H9 (cell line): ENCODE measurements at regions not wholly inside any gene's neighbourhood (a gene's known extent, or its start where the extent isn't known, plus 50 kb on each side); places are given as distances from the start of the nearest gene placed in this dataset.

Experiments
- DNase-seq: peaks from one replicate; pipeline ENCODE4 v3.0.0-alpha.2; 2017
- H2AFZ ChIP-seq: one replicate; pipeline ENCODE4 v1.6.1; 2013; ENCODE audit warnings: mild to moderate bottlenecking, low read length, control low read depth, moderate library complexity
- H2AK5ac ChIP-seq: 2 replicates; pipeline ENCODE4 v1.6.1; 2013; ENCODE audit warnings: low read length, control low read depth, mixed read lengths; ENCODE audit not compliant: insufficient read length
- H2BK120ac ChIP-seq: one replicate; pipeline ENCODE4 v1.6.1; 2013; ENCODE audit warnings: low read depth, mild to moderate bottlenecking, low read length, control low read depth, inconsistent platforms; ENCODE audit not compliant: poor library complexity, severe bottlenecking
- H2BK12ac ChIP-seq: 2 replicates; pipeline ENCODE4 v1.6.1; 2013; ENCODE audit warnings: low read length, control low read depth, mixed read lengths, low read depth; ENCODE audit not compliant: insufficient read length
- H2BK15ac ChIP-seq: 2 replicates; pipeline ENCODE4 v1.6.1; 2013; ENCODE audit warnings: low read depth, low read length, control low read depth
- H2BK20ac ChIP-seq: one replicate; pipeline ENCODE4 v1.6.1; 2013; ENCODE audit warnings: low read depth, mild to moderate bottlenecking, low read length, control low read depth, inconsistent platforms; ENCODE audit not compliant: poor library complexity, severe bottlenecking
- H2BK5ac ChIP-seq: 2 replicates; pipeline ENCODE4 v1.6.1; 2013; ENCODE audit warnings: low read length, control low read depth, mixed read lengths; ENCODE audit not compliant: insufficient read length
- H3K14ac ChIP-seq: 2 replicates; pipeline ENCODE4 v1.6.1; 2013; ENCODE audit warnings: low read length, control low read depth; ENCODE audit not compliant: insufficient read depth
- H3K18ac ChIP-seq: 2 replicates; pipeline ENCODE4 v1.6.1; 2013; ENCODE audit warnings: low read depth, mild to moderate bottlenecking, mixed read lengths, low read length, control low read depth; ENCODE audit not compliant: insufficient read length
- H3K23ac ChIP-seq: 2 replicates; pipeline ENCODE4 v1.6.1; 2013; ENCODE audit warnings: low read length, control low read depth, mixed read lengths, low read depth; ENCODE audit not compliant: insufficient read length
- H3K23me2 ChIP-seq: 2 replicates; pipeline ENCODE4 v1.6.1; 2013; ENCODE audit warnings: low read depth, mild to moderate bottlenecking, mixed read lengths, low read length, control low read depth; ENCODE audit not compliant: insufficient read length, poor library complexity, severe bottlenecking
- H3K27ac ChIP-seq: 2 replicates; pipeline ENCODE4 v1.5.1; 2013; ENCODE audit warnings: low read length, control low read depth, mixed read lengths, low read depth; ENCODE audit not compliant: insufficient read length
- H3K27me3 ChIP-seq: 2 replicates; pipeline ENCODE4 v1.6.1; 2013; ENCODE audit warnings: low read length, control low read depth, inconsistent platforms; ENCODE audit not compliant: insufficient read depth
- H3K4ac ChIP-seq: 2 replicates; pipeline ENCODE4 v1.6.1; 2013; ENCODE audit warnings: low read depth, mild to moderate bottlenecking, control low read depth, inconsistent platforms, low read length, moderate library complexity
- H3K4me1 ChIP-seq: 2 replicates; pipeline ENCODE4 v1.6.1; 2013; ENCODE audit warnings: low read length, control low read depth, inconsistent platforms; ENCODE audit not compliant: insufficient read depth
- H3K4me2 ChIP-seq: 2 replicates; pipeline ENCODE4 v1.6.1; 2013; ENCODE audit warnings: low read length, control low read depth, mixed read lengths; ENCODE audit not compliant: insufficient read length, insufficient read depth
- H3K56ac ChIP-seq: 2 replicates; pipeline ENCODE4 v1.6.1; 2013; ENCODE audit warnings: low read depth, mild to moderate bottlenecking, mixed read lengths, low read length, control low read depth; ENCODE audit not compliant: insufficient read length
- H3K79me1 ChIP-seq: 2 replicates; pipeline ENCODE4 v1.6.1; 2013; ENCODE audit warnings: low read depth, mild to moderate bottlenecking, moderate library complexity, low read length, control low read depth, inconsistent platforms; ENCODE audit not compliant: insufficient read depth, poor library complexity, severe bottlenecking
- H3K79me2 ChIP-seq: 2 replicates; pipeline ENCODE4 v1.6.1; 2013; ENCODE audit warnings: low read length, control low read depth, inconsistent platforms; ENCODE audit not compliant: insufficient read depth
- H3K9ac ChIP-seq: 2 replicates; pipeline ENCODE4 v1.6.1; 2013; ENCODE audit warnings: low read length, control low read depth, mixed read lengths; ENCODE audit not compliant: insufficient read length; ENCODE audit errors: extremely low read depth
- H3K9me3 ChIP-seq: one replicate; pipeline ENCODE4 v1.6.1; 2013; ENCODE audit warnings: low read depth, low read length, inconsistent platforms; ENCODE audit not compliant: control insufficient read depth
- H3T11ph ChIP-seq: one replicate; pipeline ENCODE4 v1.6.1; 2013; ENCODE audit warnings: mild to moderate bottlenecking, low read length, control low read depth, inconsistent platforms
- H4K20me1 ChIP-seq: one replicate; pipeline ENCODE4 v1.6.1; 2013; ENCODE audit not compliant: control insufficient read depth, insufficient read length, insufficient read depth
- H4K5ac ChIP-seq: 2 replicates; pipeline ENCODE4 v1.6.1; 2013; ENCODE audit warnings: low read depth, mild to moderate bottlenecking, mixed read lengths, low read length, control low read depth; ENCODE audit not compliant: insufficient read length
- H4K8ac ChIP-seq: replicated peaks from 2 replicates; pipeline ENCODE4 v1.6.1; 2013; ENCODE audit warnings: low read length, control low read depth, mixed read lengths, low read depth; ENCODE audit not compliant: insufficient read length
- H4K91ac ChIP-seq: 2 replicates; pipeline ENCODE4 v1.6.1; 2013; ENCODE audit warnings: low read depth, mild to moderate bottlenecking, moderate library complexity, mixed read lengths, low read length, control low read depth; ENCODE audit not compliant: insufficient read length
- H3K27ac Mint-ChIP-seq, 3 experiments: 2 replicates in 2 of 3; 3 replicates in 1 of 3; pipeline ENCODE4 v1.8.0; 2020 to 2021; ENCODE audit warnings: mixed read lengths in 3 of 3, mild to moderate bottlenecking in 1 of 3, moderate library complexity in 1 of 3
- H3K27me3 Mint-ChIP-seq: 2 replicates; pipeline ENCODE4 v1.8.0; 2021; ENCODE audit warnings: low read depth, mild to moderate bottlenecking, moderate library complexity, mixed read lengths
- H3K36me3 Mint-ChIP-seq, 3 experiments: 2 replicates in 2 of 3; 3 replicates in 1 of 3; pipeline ENCODE4 v1.8.0; 2020 to 2021; ENCODE audit warnings: low read depth in 3 of 3, mixed read lengths in 3 of 3; ENCODE audit not compliant: insufficient read depth in 1 of 3
- H3K4me1 Mint-ChIP-seq, 2 experiments: 2 replicates each; pipeline ENCODE4 v1.8.0; 2020; ENCODE audit warnings: mixed read lengths in 2 of 2
- H3K4me3 Mint-ChIP-seq, 2 experiments: 2 replicates in 1 of 2; 3 replicates in 1 of 2; pipeline ENCODE4 v1.8.0; 2020 to 2021; ENCODE audit warnings: mild to moderate bottlenecking in 2 of 2, mixed read lengths in 2 of 2, moderate library complexity in 1 of 2
- H3K9me3 Mint-ChIP-seq, 2 experiments: 2 replicates in 1 of 2; 3 replicates in 1 of 2; pipeline ENCODE4 v1.8.0; 2020; ENCODE audit warnings: mild to moderate bottlenecking in 2 of 2, mixed read lengths in 2 of 2, moderate library complexity in 1 of 2
- WGBS: extraction: QIAGEN DNeasy Blood & Tissue Kit; methylation state at CpG from one replicate; pipeline ENCODE4 v1.1.7; 2013; ENCODE audit warnings: missing lambda C conversion rate, low lambda C conversion rate, mixed read lengths; ENCODE audit not compliant: insufficient read length; ENCODE audit errors: extremely low coverage; 5-methylcytosine and 5-hydroxymethylcytosine counted together
- TF ChIP-seq, protein P1 (sequence below): fragments of 200-600 bp; sonication (generic); conservative IDR thresholded peaks from 3 replicates; pipeline ENCODE4 v1.8.0; 2021; ENCODE audit warnings: antibody characterized with exemption, mild to moderate bottlenecking

- Histone ChIP-seq H2BK120ac (no peak overlapping the region), H3K23ac (no peak overlapping the region), H3K9ac (no peak overlapping the region), H3K27ac (no peak overlapping the region), H3K56ac (no peak overlapping the region), H3K4me1 (no peaks in the 10 kb centered on the region), H4K20me1 (no peaks in the 10 kb centered on the region), H2BK20ac (no peak overlapping the region), H2AK5ac (no peak overlapping the region), H3K23me2 (no peaks in the 10 kb centered on the region), H3K18ac (no peak overlapping the region), H3K9me3 (no peaks in the 10 kb centered on the region), H3K4me2 (no peak overlapping the region), H2BK15ac (no peak overlapping the region), H2BK5ac (no peak overlapping the region), H4K5ac (no peak overlapping the region), H3K27me3 (no peaks in the 10 kb centered on the region), H3K4ac (no peak overlapping the region), H2AFZ (no peak overlapping the region), H4K91ac (no peak overlapping the region), H3K14ac (no peak overlapping the region), H3K79me1 (no peaks in the 10 kb centered on the region), H3T11ph (no peak overlapping the region), H2BK12ac (no peak overlapping the region), H3K79me2 (no peaks in the 10 kb centered on the region), H4K8ac (no peak overlapping the region)
- no peaks in the 10 kb centered on the region for H3K27me3 Mint-ChIP-seq
- no peaks in the 10 kb centered on the region for H3K36me3 Mint-ChIP-seq
- no peak overlapping the region for H3K27ac Mint-ChIP-seq
- WGBS: no CpG with 5 or more reads among the region's 3 CpGs
- no peak for DNase-seq
- H3K4me3 Mint-ChIP-seq: no peak overlapping the region
- TF ChIP-seq, protein P1, sequence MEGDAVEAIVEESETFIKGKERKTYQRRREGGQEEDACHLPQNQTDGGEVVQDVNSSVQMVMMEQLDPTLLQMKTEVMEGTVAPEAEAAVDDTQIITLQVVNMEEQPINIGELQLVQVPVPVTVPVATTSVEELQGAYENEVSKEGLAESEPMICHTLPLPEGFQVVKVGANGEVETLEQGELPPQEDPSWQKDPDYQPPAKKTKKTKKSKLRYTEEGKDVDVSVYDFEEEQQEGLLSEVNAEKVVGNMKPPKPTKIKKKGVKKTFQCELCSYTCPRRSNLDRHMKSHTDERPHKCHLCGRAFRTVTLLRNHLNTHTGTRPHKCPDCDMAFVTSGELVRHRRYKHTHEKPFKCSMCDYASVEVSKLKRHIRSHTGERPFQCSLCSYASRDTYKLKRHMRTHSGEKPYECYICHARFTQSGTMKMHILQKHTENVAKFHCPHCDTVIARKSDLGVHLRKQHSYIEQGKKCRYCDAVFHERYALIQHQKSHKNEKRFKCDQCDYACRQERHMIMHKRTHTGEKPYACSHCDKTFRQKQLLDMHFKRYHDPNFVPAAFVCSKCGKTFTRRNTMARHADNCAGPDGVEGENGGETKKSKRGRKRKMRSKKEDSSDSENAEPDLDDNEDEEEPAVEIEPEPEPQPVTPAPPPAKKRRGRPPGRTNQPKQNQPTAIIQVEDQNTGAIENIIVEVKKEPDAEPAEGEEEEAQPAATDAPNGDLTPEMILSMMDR: no peak
- peaks cover 0 to 3% of the 10 kb centered on the region in 2 experiments; a peak in 2 of 5 replicates for H3K9me3 Mint-ChIP-seq
- no peaks in the 10 kb centered on the region for H3K4me1 Mint-ChIP-seq
Measured at GRCh38 chr13:60689076-60689475, 292.1 kb downstream of the TDRD3 start.
